Activated B cell treated with CpG ODN at 0.5 μM for 24 hours (primary cell): ENCODE measurements at regions not wholly inside any gene's neighbourhood (a gene's known extent, or its start where the extent isn't known, plus 50 kb on each side); places are given as distances from the start of the nearest gene placed in this dataset.

Experiments used
- ATAC-seq: fragments of 200-7000 bp; cut with Tn5 transposase; one replicate; pipeline ENCODE4 v1.10.0; 2021; ENCODE audit warnings: low read depth, mild to moderate bottlenecking, moderate library complexity
- CTCF ChIA-PET: fragments of 350-600 bp; sonication (Branson Sonifier 250); formaldehyde crosslinking; loops from one replicate; lab custom pipeline; 2021; ENCODE audit warnings: antibody characterized with exemption; lab: Charles Lee
- POLR2A ChIA-PET: fragments of 350-600 bp; sonication (Branson Sonifier 250); formaldehyde crosslinking; loops from one replicate; lab custom pipeline; 2021; ENCODE audit warnings: antibody characterized with exemption; lab: Charles Lee
- DNase-seq: peaks from one replicate; pipeline ENCODE4 v3.0.0; 2022
- H3K27ac Mint-ChIP-seq: one replicate; pipeline ENCODE4 v1.8.0; 2020; ENCODE audit warnings: mixed read lengths
- H3K27me3 Mint-ChIP-seq: one replicate; pipeline ENCODE4 v1.8.0; 2021; ENCODE audit warnings: mixed read lengths
- H3K36me3 Mint-ChIP-seq: one replicate; pipeline ENCODE4 v1.8.0; 2021; ENCODE audit warnings: low read depth, mixed read lengths
- H3K4me1 Mint-ChIP-seq: one replicate; pipeline ENCODE4 v1.8.0; 2021; ENCODE audit warnings: mixed read lengths
- H3K4me3 Mint-ChIP-seq: one replicate; pipeline ENCODE4 v1.8.0; 2020; ENCODE audit warnings: mild to moderate bottlenecking, mixed read lengths
- H3K9me3 Mint-ChIP-seq: one replicate; pipeline ENCODE4 v1.8.0; 2020; ENCODE audit warnings: mixed read lengths
- CTCF ChIP-seq: fragments of 200-600 bp; IDR thresholded peaks from one replicate; pipeline ENCODE4 v1.8.0; 2022; ENCODE audit warnings: antibody characterized with exemption, mild to moderate bottlenecking
- intact Hi-C: fragments of 100-400 bp; cut with micrococcal nuclease; formaldehyde crosslinking; loops from one replicate; pipeline ENCODE4 v1.15.1; 2024

GRCh38 chr5:143695941-143696340, 116.0 kb upstream of the HMHB1 start:
- H3K4me1 Mint-ChIP-seq: no peaks in the 10 kb centered on the region
- CTCF ChIA-PET: no interaction called here
- no peak overlapping the region for H3K4me3 Mint-ChIP-seq
- intact Hi-C loops: no loop called here
- POLR2A ChIA-PET: no interaction called here
- no peaks in the 10 kb centered on the region for H3K36me3 Mint-ChIP-seq
- no peak overlapping the region for H3K27ac Mint-ChIP-seq
- H3K9me3 Mint-ChIP-seq: no peaks in the 10 kb centered on the region
- DNase-seq (no peak), ATAC-seq (no peak)
- no peak for TF ChIP-seq CTCF
- no peaks in the 10 kb centered on the region for H3K27me3 Mint-ChIP-seq

- Mint-ChIP-seq H3K4me3 (no peak overlapping the region), H3K36me3 (no peaks in the 10 kb centered on the region), H3K4me1 (no peaks in the 10 kb centered on the region), H3K27me3 (no peaks in the 10 kb centered on the region), H3K27ac (no peak overlapping the region), H3K9me3 (no peaks in the 10 kb centered on the region)
- POLR2A ChIA-PET: interaction anchor here (0.7 kb wide), 1 partner anchor 246 kb away, joined by 11 read pairs; no protein-coding TSS in a partner anchor
- intact Hi-C loops: no loop called here
- CTCF ChIA-PET: no interaction called here
- DNase-seq: no peak
- no peak for TF ChIP-seq CTCF
- no peak for ATAC-seq
Observed at GRCh38 chr5:143695244-143695864, 116.6 kb upstream of the HMHB1 start.

- ATAC-seq (no peak), DNase-seq (no peak)
- Mint-ChIP-seq H3K36me3 (peaks cover 2% of the 10 kb centered on the region), H3K4me3 (no peak overlapping the region), H3K9me3 (peaks cover 7% of the 10 kb centered on the region), H3K27ac (no peak overlapping the region), H3K4me1 (no peaks in the 10 kb centered on the region), H3K27me3 (no peaks in the 10 kb centered on the region)
- CTCF ChIA-PET: no interaction called here
- POLR2A ChIA-PET: no interaction called here
- TF ChIP-seq CTCF: no peak
- intact Hi-C loops: no loop called here
Observed at GRCh38 chr5:143694357-143694756, 117.6 kb upstream of the HMHB1 start.

GRCh38 chr5:143693651-143694252, 118.2 kb upstream of the HMHB1 start:
- Mint-ChIP-seq H3K27me3 (no peaks in the 10 kb centered on the region), H3K9me3 (peaks cover 9% of the 10 kb centered on the region), H3K36me3 (peaks cover 2% of the 10 kb centered on the region), H3K27ac (no peak overlapping the region), H3K4me3 (no peak overlapping the region), H3K4me1 (no peaks in the 10 kb centered on the region)
- DNase-seq (no peak), ATAC-seq (no peak)
- intact Hi-C loops: no loop called here
- ChIA-PET POLR2A (interaction anchor here (0.6 kb wide), 1 partner anchor 25 kb away, joined by 3 read pairs; no protein-coding TSS in a partner anchor), CTCF (no interaction called here)
- no peak for TF ChIP-seq CTCF

- H3K27me3 Mint-ChIP-seq: no peaks in the 10 kb centered on the region
- no peak for ATAC-seq
- intact Hi-C loops: no loop called here
- H3K36me3 Mint-ChIP-seq: peaks cover 2% of the 10 kb centered on the region
- peaks cover 12% of the 10 kb centered on the region for H3K9me3 Mint-ChIP-seq
- no peak for DNase-seq
- no peak for TF ChIP-seq CTCF
- POLR2A ChIA-PET: no interaction called here
- H3K27ac Mint-ChIP-seq: no peak overlapping the region
- H3K4me1 Mint-ChIP-seq: no peaks in the 10 kb centered on the region
- CTCF ChIA-PET: no interaction called here
- H3K4me3 Mint-ChIP-seq: no peak overlapping the region
Observed at GRCh38 chr5:143692342-143692741, 119.6 kb upstream of the HMHB1 start.
